ENCODE measurements at regions not wholly inside any gene's neighbourhood (a gene's known extent, or its start where the extent isn't known, plus 50 kb on each side); places are given as distances from the start of the nearest gene placed in this dataset.

DNA sequence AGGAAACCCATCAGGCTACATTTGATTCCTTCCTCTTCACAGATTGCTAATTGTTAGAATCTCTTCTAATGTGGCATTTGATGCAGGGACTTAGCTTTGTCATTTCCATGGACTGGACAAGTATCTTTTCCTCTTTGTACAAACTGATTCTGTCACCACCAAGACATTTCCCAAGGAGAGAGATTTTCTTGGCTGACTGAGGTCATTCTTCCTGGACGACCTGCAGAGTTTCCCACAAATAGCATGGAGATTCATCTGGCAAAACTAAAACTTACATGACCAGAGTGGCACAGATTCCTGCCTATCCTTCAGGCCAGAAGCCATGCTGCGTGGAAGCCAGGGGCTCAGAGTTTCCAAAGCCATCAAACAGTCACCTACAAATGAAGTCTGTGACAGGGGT is 269.2 kb upstream of the LRTM1 start:
- H3K4me3 ChIP-seq (ENCODE audit: low read depth, low read length), result no peak overlapping the region

GRCh38 chr3:55196495-55196894 is 268.6 kb upstream of the LRTM1 start:
- no peak overlapping the region for H3K4me3 ChIP-seq (ENCODE audit: low read depth, low read length)
- DNase-seq (ENCODE audit: low read depth), result no peak
- no peak for TF ChIP-seq CTCF (conservative IDR thresholded peaks at IDR 0.05; ENCODE audit: low read depth, low read length)

More for the DNA sequence above, 269.2 kb upstream of the LRTM1 start:
- TF ChIP-seq CTCF (conservative IDR thresholded peaks at IDR 0.05; ENCODE audit: low read depth, low read length), result no peak
- no peak for DNase-seq (ENCODE audit: low read depth)

DNA sequence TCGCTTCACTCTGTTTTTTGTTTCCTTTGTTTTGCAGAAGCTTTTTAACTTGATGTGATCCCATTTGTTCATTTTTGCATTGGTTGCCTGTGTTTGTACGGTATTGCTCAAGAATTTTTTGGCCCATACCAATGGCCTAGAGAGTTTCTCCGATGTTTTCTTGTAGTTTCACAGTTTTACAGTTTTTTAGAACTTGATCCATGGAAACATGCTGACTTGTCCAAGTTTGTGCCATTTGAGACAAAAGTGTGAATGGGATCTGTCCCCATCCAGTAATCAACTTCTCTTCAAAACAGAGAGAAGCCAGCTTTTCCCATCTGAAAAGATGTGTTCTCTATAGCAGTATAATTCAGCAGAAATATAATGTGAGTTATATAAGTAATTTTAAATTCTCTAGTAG is 266.5 kb upstream of the LRTM1 start:
- no peak for TF ChIP-seq CTCF (conservative IDR thresholded peaks at IDR 0.05; ENCODE audit: low read depth, low read length)
- no peak overlapping the region for H3K4me3 ChIP-seq (ENCODE audit: low read depth, low read length)
- DNase-seq (ENCODE audit: low read depth), result no peak

DNA sequence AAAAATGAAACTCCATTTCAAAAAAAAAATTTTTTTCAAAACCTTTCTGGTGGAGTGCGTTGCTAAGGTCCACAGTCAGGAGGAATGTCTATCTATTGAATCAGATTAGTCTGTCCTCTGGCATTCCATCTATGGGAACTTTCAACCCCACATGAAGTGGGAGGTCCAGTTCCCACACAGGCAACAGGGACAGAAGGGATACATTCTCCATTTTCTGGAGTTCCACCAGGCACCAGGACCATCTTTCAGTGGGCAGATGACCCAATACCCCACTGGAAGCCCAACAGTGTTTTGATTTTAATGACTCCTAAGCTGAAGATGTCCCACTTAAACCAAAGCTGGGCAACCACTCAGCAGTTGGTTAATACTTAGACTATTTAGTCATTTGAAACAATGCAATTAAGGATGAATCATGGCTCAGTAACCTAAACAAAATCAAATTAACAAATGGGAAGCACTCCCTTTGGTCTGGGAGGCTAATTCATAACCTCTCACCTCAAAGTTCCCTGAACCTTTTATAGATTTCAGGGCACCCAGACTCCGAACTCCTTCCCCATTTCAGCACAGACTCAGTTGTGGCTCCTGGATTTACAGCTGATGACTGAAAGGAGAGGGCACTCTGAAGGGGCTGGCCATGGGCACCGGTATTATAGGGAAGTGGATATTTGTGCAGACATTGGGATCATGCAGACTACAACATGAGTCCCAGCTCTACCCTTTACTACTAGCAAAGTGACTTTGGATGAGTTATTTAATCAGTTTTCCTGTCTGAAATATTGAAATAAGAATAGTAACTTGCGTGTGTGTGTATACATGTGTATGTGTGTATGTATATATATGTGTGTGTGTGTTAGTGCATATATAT is 264.3 kb upstream of the LRTM1 start:
- no peak overlapping the region for H3K4me3 ChIP-seq (ENCODE audit: low read depth, low read length)
- peak; percentile 94 for DNase-seq (ENCODE audit: low read depth)
- TF ChIP-seq CTCF (conservative IDR thresholded peaks at IDR 0.05; ENCODE audit: low read depth, low read length), result no peak

- TF ChIP-seq CTCF (conservative IDR thresholded peaks at IDR 0.05; ENCODE audit: low read depth, low read length), result no peak
- no peak overlapping the region for H3K4me3 ChIP-seq (ENCODE audit: low read depth, low read length)
- DNase-seq (ENCODE audit: low read depth), result no peak
These were observed 262.5 kb upstream of the LRTM1 start for GRCh38 chr3:55190331-55190730.

DNA sequence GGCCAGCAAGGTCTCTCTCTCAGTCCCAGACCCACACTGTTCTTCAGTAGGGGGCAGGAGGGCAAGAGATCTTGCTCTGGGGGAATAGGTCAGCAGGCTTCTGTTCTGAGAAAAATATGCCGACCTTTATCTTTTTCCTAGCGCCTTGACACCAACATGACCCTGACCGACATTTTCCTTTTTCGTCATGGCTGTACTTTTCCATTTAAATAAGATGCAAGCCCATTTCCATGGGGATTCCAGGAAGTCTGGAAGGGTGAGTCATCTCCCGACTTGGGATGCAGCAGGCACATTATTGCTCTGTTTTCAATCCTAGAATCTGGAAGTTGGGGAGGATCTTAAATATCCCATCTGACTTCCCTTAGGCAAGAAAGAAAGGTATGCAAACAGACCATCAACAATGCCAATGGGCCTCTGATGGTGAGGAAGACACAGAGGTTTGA is 261.5 kb upstream of the LRTM1 start:
- TF ChIP-seq CTCF (conservative IDR thresholded peaks at IDR 0.05; ENCODE audit: low read depth, low read length), result no peak
- DNase-seq (ENCODE audit: low read depth), result no peak

DNA sequence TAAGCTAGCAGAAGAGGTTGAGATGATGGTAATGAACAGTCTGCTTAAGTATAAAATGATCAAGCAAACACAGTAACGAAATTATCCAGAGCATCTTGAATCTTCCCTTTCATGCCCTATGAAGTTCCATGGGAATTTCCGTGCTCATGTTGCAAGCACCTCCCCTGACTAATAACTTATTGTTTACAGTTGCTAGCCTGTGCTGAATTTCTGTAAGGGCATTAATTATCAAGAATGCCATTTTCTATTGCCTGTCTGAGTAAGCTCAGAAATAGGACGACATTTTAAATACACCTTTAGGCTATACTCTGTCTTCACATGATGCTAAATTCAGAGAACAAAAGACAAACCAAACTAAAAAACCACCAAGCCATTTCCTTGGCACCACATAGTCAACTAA is 257.5 kb upstream of the LRTM1 start:
- DNase-seq (ENCODE audit: low read depth), result no peak
- no peak for TF ChIP-seq CTCF (conservative IDR thresholded peaks at IDR 0.05; ENCODE audit: low read depth, low read length)
- H3K4me3 ChIP-seq (ENCODE audit: low read depth, low read length), result no peak overlapping the region

More for the DNA sequence above, 261.5 kb upstream of the LRTM1 start:
- H3K4me3 ChIP-seq (ENCODE audit: low read depth, low read length), result no peak overlapping the region
